Gastroesophageal sphincter (tissue), 4 donors: ENCODE measurements at regions not wholly inside any gene's neighbourhood (a gene's known extent, or its start where the extent isn't known, plus 50 kb on each side); places are given as distances from the start of the nearest gene placed in this dataset.

Source experiments
- ATAC-seq: fragments of 150-250 bp; one replicate; pipeline ENCODE4 v1.9.1; 2016; ENCODE audit warnings: mild to moderate bottlenecking, moderate library complexity
- H3K27ac ChIP-seq, 4 donors: fragments of 200-600 bp; sonication (generic) in 3 of 4; 1 replicate in 3 of 4; 2 replicates in 1 of 4; pipeline ENCODE4 v1.5.1; 2016 to 2019
- H3K27me3 ChIP-seq: fragments of 200-600 bp; sonication (generic); one replicate; pipeline ENCODE4 v1.5.1; 2019
- H3K36me3 ChIP-seq, 2 donors: fragments of 200-600 bp; sonication (generic); one replicate each; pipeline ENCODE4 v1.5.1; 2019; ENCODE audit warnings: control low read depth in 1 of 2
- H3K4me1 ChIP-seq, 3 donors: fragments of 200-600 bp; sonication (generic); 1 replicate in 2 of 3; 2 replicates in 1 of 3; pipeline ENCODE4 v1.5.1; 2016 to 2019; ENCODE audit warnings: control low read depth in 2 of 3
- H3K4me3 ChIP-seq, 2 donors: fragments of 200-600 bp; sonication (generic); one replicate each; pipeline ENCODE4 v1.5.1; 2019; ENCODE audit warnings: mild to moderate bottlenecking in 1 of 2, moderate library complexity in 1 of 2
- H3K9me3 ChIP-seq, 3 donors: fragments of 200-600 bp; sonication (generic); one replicate each; pipeline ENCODE4 v1.5.1; 2017 to 2019; ENCODE audit warnings: control low read depth in 2 of 3
- CTCF ChIP-seq, 4 experiments: fragments of 200-600 bp in 2 of 4; fragments of 450-650 bp in 2 of 4; sonication (generic) in 1 of 4; IDR thresholded peaks; one replicate each; pipeline ENCODE4 v1.5.1; 2017 to 2019; ENCODE audit warnings: antibody characterized with exemption in 4 of 4, mild to moderate bottlenecking in 2 of 4, moderate library complexity in 2 of 4
- EP300 ChIP-seq: sonication (generic); formaldehyde crosslinking; IDR thresholded peaks from one replicate; pipeline ENCODE4 v1.6.1; 2017; ENCODE audit warnings: antibody characterized with exemption, mild to moderate bottlenecking
- POLR2A ChIP-seq, 2 donors: fragments of 450-650 bp; IDR thresholded peaks; one replicate each; pipeline ENCODE4 v1.6.1; 2017; ENCODE audit warnings: antibody characterized with exemption in 2 of 2, mild to moderate bottlenecking in 2 of 2, moderate library complexity in 1 of 2
- POLR2AphosphoS5 ChIP-seq: sonication (generic); formaldehyde crosslinking; IDR thresholded peaks from one replicate; pipeline ENCODE4 v1.6.1; 2017; ENCODE audit warnings: antibody characterized with exemption
- WGBS, 2 donors: methylation state at CpG; one replicate each; pipeline ENCODE4 v1.1.5; 2018; ENCODE audit warnings: low coverage in 1 of 2; 5-methylcytosine and 5-hydroxymethylcytosine counted together

- Histone ChIP-seq H3K4me1 (no peaks in the 10 kb centered on the region), H3K27ac (no peak overlapping the region), H3K4me3 (no peak overlapping the region), H3K27me3 (peaks cover 16% of the 10 kb centered on the region), H3K36me3 (no peaks in the 10 kb centered on the region), H3K9me3 (no peaks in the 10 kb centered on the region)
- no peak for ATAC-seq
- 67 to 100% methylated on average over 1 to 2 of the region's 2 CpGs for WGBS, 2 donors
- TF ChIP-seq EP300: no peak
- no peak for TF ChIP-seq POLR2AphosphoS5
These were observed 100.9 kb upstream of the MLN start for GRCh38 chr6:33904747-33905065.

GRCh38 chr6:33904050-33904746 lies 100.4 kb upstream of the MLN start:
- H3K36me3 ChIP-seq: no peaks in the 10 kb centered on the region
- H3K27me3 ChIP-seq: peaks cover 18% of the 10 kb centered on the region
- H3K4me3 ChIP-seq: no peak overlapping the region
- TF ChIP-seq POLR2A (IDR thresholded peaks at IDR 0.05): no peak
- TF ChIP-seq EP300: no peak
- TF ChIP-seq POLR2AphosphoS5: no peak
- no peak for TF ChIP-seq CTCF (IDR thresholded peaks at IDR 0.05)
- no peak overlapping the region for H3K27ac ChIP-seq
- ATAC-seq: no peak
- H3K9me3 ChIP-seq: no peaks in the 10 kb centered on the region
- H3K4me1 ChIP-seq: no peaks in the 10 kb centered on the region
- 72% methylated on average over 12 of the region's 14 CpGs; no CpG with 5 or more reads in 1 of the 2 donors for WGBS, 2 donors

GRCh38 chr6:33903579-33903978 lies 99.8 kb upstream of the MLN start:
- H3K27me3 ChIP-seq: peaks cover 18% of the 10 kb centered on the region
- no peak overlapping the region for H3K27ac ChIP-seq
- no peaks in the 10 kb centered on the region for H3K4me1 ChIP-seq
- 93% methylated on average over 5 of the region's 5 CpGs; no CpG with 5 or more reads in 1 of the 2 donors for WGBS, 2 donors
- no peak for ATAC-seq
- no peak for TF ChIP-seq CTCF (IDR thresholded peaks at IDR 0.05)
- no peak for TF ChIP-seq POLR2AphosphoS5
- TF ChIP-seq POLR2A (IDR thresholded peaks at IDR 0.05): no peak
- TF ChIP-seq EP300: no peak
- H3K4me3 ChIP-seq: no peak overlapping the region
- H3K9me3 ChIP-seq: no peaks in the 10 kb centered on the region
- H3K36me3 ChIP-seq: no peaks in the 10 kb centered on the region

- Histone ChIP-seq H3K9me3 (no peaks in the 10 kb centered on the region), H3K36me3 (no peaks in the 10 kb centered on the region), H3K27ac (no peak overlapping the region), H3K4me1 (peaks cover 0 to 2% (median 0%) of the 10 kb centered on the region in 3 donors), H3K4me3 (no peak overlapping the region), H3K27me3 (peaks cover 18% of the 10 kb centered on the region)
- no peak for ATAC-seq
- TF ChIP-seq POLR2AphosphoS5: no peak
- 63 to 74% methylated on average over 1 to 3 of the region's 3 CpGs for WGBS, 2 donors
These were observed 98.7 kb upstream of the MLN start for GRCh38 chr6:33902457-33902853.

- no peaks in the 10 kb centered on the region for H3K9me3 ChIP-seq
- no peak for TF ChIP-seq EP300
- TF ChIP-seq POLR2A (IDR thresholded peaks at IDR 0.05): no peak
- TF ChIP-seq CTCF (IDR thresholded peaks at IDR 0.05): no peak
- TF ChIP-seq POLR2AphosphoS5: no peak
- no peak overlapping the region for H3K4me3 ChIP-seq
- 69 to 80% methylated on average over 4 to 5 of the region's 5 CpGs for WGBS, 2 donors
- peaks cover 18% of the 10 kb centered on the region for H3K27me3 ChIP-seq
- ATAC-seq: no peak
- no peak overlapping the region for H3K27ac ChIP-seq
- no peaks in the 10 kb centered on the region for H3K36me3 ChIP-seq
- peaks cover 0 to 7% (median 0%) of the 10 kb centered on the region in 3 donors for H3K4me1 ChIP-seq
These were observed 98.1 kb upstream of the MLN start for GRCh38 chr6:33901822-33902456.

GRCh38 chr6:33898771-33899170 lies 95.0 kb upstream of the MLN start:
- H3K27me3 ChIP-seq: peaks cover 18% of the 10 kb centered on the region
- peaks cover 0 to 17% (median 0%) of the 10 kb centered on the region in 3 donors for H3K4me1 ChIP-seq
- H3K4me3 ChIP-seq: no peak overlapping the region
- no peak for ATAC-seq
- H3K9me3 ChIP-seq: no peaks in the 10 kb centered on the region
- no peaks in the 10 kb centered on the region for H3K36me3 ChIP-seq
- no peak overlapping the region for H3K27ac ChIP-seq
- WGBS, 2 donors: 54% methylated on average over 3 of the region's 3 CpGs; no CpG with 5 or more reads in 1 of the 2 donors
- TF ChIP-seq POLR2A (IDR thresholded peaks at IDR 0.05) (no peak), POLR2AphosphoS5 (no peak), EP300 (no peak), CTCF (IDR thresholded peaks at IDR 0.05) (no peak)
